HG03108 (cell line): ENCODE measurements at regions not wholly inside any gene's neighbourhood (a gene's known extent, or its start where the extent isn't known, plus 50 kb on each side); places are given as distances from the start of the nearest gene placed in this dataset.
"Not testable (repeated sequence)": the region's sequence is repeated elsewhere in the genome, so short reads cannot be mapped to it uniquely, and the experiment has no call there.

Experiments
- ATAC-seq: cut with Tn5 transposase; IDR thresholded peaks from one replicate; pipeline ENCODE4 v1.9.1; 2021; ENCODE audit warnings: moderate library complexity; ENCODE audit not compliant: unreplicated experiment

DNA sequence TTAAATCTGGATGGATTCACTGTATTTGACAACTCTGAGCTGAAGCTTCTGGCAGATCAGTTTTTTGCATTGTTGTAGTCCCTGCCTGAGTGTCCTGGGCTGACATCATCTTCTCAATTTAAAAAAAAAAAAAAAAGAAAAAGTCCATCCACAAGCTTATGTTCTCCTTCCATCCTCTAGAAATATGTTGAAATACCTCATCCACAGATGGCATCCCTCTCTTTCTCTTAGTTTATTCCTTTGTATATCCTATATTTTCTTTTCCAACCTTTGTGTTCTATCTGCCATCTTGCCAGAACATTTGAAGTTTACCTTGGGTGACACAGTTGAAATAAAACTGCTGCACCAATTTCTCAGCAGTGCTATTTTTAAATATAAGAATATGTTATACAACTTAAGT, 184.4 kb upstream of the PKN2 start:
- no peak for ATAC-seq

DNA sequence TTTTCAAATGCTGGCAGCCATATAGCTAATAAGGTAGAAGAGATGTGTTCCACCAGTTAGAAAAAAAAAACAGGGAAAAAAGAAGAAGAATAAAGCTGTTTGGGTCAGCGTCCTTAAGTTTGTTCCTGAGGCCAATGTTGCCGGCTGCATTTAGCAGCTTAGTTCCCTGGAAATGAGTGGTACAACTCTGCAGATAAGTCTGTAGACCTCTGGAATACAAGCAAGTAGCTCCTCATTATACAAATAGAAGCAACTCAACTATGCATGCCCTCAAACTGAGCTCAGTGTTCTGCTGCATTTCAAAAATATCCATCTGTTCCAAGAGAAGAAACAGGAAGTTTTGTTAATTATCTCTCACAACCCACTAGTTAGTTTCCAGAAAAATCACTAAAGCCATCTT, 181.2 kb upstream of the PKN2 start:
- ATAC-seq: no peak

DNA sequence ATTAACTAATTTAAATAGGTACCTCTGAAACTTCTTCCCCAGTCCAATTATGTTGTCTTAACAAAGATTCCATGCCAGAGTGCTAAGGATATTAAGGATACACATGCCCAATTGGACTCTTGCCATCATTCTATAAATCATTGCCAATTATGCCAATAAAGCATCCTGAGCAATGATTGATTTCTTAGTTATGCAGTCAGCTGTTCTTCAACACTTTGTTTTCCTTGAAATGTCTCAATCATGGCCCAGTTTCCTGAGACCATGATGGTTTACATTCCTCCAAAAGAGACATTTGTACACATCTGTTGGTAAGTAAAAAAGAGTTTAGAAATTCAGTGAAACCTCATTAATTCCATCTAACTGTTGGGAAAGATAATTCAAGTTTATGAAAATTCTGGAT, 180.4 kb upstream of the PKN2 start:
- no peak for ATAC-seq

DNA sequence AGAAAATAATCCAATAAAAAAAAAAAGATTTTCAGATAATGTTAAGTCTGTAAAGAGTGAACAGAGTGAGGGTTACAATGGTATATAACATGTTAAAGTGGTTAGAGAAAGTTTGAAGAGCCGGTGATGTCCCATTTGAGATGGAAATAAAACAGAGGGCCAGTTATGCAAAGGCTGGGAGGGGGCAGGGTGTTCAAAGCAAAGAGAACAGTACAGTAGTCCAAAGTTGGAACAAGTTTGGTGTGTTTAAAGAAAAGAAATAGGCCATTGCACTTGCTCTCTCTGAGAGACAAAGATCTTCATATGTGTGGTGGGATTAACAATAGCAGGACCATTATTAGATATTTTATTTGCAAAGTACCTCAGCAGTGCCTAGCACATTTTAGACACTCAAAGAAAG, 179.5 kb upstream of the PKN2 start:
- no peak for ATAC-seq

DNA sequence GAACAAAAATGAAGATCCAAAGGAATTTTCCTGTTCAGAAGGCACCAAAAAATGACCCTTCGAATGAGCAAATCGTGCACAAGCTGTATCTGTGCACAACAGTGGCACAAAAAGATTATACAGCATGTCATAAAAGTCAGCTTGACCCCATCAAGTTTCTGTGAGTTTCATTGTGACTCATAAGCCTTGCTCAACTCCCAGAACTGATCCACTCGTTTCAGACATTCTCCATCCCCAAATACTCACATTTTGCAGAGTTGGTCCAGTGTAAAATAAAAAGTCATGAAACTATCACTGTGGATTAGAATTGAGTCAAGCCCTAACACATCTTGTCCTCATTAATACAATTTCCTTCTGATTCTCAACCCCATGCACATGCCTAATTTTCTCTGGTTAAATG, 174.7 kb upstream of the PKN2 start:
- no peak for ATAC-seq

DNA sequence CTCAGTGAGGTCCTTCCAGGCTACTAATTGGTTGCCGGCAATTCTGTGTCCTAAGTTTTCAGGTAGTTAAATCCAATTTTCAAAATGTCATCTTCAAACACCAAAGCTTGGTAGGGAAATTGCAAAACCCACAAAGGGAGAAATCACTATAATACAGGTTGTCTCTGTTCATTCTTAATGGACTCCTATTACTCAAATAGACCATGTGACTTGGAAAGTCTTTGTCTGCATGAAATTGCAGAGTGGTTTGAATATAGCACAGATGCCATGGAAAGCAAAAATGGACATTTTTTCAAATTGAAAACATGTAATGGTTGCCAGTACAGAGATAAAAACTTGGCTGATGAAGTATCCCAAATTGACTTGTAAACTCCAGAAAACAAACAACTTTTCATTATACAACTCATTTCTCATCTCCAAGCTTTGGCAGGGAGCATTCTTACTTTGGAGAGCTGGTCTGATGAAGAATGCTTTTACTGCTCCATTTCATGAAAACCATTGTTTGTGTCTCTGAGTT, 169.5 kb upstream of the PKN2 start:
- no peak for ATAC-seq

DNA sequence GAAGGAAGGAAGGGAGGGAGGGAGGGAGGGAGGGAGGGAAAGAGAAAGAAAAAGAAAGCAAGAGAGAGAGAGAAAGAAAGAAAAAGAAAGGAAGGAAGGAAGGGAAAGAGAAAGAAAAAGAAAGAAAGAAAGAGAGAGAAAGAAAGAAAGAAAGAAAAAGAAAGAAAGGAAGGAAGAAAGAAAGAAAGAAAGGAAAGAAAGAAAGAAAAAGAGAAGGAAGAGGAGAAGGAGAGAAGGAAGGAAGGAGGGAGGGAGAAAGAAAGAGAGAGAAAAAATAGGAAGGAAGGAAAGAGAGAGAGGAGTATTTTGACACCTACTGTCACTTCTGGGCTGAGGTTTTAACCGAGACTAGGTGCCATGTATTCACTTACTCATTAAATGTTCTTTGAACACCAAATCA, 166.6 kb upstream of the PKN2 start:
- not testable (repeated sequence) for ATAC-seq

DNA sequence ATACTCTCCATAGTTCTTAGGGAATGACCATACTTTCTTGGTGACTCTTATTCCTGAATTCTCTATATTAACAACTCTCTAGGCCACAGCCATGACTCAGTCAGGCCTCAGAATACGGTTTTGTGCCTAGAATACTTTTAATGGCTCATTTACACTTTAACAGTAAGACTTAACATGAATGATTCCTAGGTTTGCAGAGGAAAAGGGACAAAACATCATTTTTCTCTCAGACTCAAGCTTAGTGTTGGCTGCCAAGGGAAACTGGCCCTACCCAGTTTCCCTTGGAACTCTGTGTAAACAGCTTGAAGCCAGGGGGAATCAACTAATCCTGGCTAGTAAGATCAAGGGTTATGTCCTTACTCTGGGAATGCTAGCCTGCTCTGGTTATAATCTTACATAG, 164.9 kb upstream of the PKN2 start:
- no peak for ATAC-seq

DNA sequence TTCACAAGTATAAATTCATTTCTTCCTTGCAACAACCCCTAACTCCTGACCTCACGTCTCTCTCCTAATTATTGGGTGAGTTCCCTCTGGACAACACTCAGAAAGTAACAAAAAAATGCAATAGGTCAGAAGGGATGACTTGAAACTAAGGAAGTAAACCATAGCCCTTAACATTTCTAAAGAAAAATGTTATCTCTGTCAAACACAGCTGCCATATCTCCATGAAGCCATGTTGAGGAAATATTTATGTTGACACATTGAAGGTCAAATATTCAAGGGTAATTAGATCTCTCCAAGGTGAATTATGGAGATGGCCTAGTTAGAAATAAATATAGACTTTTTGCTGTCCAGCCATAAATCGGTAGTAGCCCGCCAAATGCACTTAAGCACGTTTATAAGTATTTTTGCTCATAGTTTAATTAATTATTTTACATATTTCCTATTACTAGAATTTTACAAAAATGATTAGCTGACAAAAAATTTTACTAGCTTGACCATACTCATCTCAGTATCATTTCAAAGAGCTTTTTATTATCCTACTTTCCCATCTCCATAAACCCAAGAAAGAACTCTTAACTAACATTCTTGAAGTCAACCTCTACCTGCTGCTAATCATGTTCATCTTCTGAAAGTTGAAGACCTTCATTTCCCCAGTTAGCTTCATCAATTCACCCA, 160.1 kb upstream of the PKN2 start:
- no peak for ATAC-seq

DNA sequence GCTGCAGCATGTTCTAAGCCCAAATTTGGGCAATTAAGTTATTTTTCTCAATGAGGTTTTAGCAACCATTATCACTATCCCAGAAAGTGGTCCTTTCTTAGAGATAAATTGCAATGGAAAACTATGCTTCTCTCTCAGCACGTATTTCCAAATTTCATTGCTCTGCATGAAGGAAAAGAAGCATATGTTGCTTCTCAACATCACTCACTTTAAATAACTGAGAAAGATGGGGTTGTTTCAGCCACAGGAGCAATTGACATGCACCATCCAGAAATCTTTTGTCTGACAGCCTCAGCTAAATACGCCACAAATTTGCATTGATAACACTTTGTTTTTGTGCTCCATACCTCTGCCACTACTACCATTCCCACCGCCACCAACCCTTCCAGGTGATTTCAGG, 157.6 kb upstream of the PKN2 start:
- ATAC-seq: no peak

DNA sequence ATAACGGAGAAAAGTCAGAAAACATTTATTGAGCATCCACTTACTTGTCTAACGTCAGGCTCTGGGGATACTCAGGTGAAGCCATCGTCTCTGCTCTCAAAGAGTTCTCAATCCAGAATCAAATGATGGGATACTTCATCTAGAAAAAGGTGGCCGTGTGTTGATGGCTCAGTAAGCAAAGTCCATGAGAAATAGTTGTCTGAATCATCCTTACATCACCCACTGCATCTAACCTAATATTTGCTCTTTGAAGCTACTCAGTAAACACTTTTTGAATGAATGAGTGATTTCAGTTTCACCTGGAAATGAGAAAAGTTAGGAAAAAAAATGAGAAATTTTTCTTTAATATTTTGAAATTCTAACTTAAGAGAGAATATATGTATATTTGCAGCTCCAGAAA, 155.3 kb upstream of the PKN2 start:
- no peak for ATAC-seq

DNA sequence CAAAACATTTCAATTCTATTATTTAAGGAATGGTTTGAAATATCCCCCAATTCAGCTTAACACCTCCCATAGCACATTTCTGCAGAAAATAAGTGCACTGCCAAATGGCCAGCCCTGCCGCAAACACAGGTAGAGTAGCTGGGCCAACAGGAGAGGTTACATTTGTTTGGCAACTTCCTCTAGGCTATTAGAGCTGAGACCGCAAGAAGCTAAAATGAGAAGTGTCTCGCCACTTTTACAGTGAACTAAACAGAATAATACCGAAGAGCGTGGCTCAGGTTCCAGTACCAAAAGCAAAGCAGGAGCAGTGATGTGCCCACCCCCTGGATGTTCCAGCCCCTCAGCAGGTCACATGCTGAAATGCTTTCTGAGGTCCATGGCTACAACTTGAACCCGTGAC, 154.5 kb upstream of the PKN2 start:
- no peak for ATAC-seq

DNA sequence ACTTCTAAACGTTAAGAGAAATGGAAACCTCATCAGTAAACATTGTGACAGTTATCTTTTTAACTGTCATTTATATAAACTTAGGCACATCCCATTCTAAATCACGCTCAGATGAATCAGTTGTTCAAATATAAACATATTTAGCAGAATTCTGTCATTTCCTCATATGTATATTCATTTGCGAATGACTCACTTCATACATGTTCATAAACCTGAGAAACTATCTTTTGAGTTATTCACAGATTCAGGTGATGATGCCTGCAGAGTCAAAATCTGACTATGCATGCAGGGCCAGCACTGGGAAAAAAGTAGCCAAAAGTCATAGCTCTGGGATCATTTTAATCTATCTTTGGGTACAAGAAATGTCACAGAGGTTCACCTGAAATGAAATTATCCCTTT, 153.8 kb upstream of the PKN2 start:
- no peak for ATAC-seq

DNA sequence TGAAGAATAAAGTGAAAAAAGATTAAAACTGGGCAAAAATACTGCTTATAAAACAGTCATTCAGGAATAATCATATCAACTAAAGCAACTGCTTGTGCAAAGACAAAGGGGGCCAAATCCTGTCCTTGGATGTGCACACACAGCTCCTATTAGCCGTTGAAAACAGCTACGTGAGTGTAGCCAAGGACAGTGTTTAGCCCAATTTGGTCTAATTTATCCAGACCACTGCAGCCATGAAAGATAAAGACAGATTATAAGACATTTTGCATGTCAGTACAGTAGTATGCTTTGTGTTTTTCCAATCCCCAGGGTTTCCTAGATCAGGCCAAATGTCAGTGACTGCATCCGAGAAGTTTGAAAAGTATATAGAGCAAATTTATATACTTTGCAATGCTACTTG, 146.3 kb upstream of the PKN2 start:
- no peak for ATAC-seq

DNA sequence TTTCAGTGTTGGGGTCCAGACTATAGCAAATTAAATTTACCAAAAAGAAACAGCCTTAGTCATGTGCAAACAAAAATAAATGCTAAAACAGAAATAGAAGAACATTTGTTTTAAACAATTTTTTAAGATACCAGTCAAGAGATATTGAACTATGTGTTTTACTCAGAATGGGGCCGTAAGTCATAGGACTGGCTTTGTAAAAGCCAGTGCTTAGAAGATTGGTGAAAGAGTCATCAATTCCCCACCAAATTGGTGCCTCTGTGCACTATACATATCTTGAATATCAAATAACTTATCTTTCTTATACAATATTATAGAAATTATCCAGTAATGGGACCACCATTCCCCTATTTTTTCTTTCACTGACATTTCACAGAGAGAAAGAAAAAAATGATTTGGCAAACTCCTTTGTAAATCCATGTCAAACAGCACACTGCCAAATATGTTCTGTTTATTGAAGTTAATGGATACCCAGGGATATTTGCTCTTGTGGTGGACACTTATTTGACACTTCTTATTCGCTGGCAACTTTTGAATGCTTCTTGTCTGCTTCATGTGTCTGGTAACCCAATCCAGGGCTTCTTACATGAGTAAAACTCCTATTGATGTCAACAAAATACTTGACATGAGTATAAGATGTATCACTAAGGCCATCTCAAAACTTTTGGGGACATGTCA, 145.7 kb upstream of the PKN2 start:
- ATAC-seq: no peak

DNA sequence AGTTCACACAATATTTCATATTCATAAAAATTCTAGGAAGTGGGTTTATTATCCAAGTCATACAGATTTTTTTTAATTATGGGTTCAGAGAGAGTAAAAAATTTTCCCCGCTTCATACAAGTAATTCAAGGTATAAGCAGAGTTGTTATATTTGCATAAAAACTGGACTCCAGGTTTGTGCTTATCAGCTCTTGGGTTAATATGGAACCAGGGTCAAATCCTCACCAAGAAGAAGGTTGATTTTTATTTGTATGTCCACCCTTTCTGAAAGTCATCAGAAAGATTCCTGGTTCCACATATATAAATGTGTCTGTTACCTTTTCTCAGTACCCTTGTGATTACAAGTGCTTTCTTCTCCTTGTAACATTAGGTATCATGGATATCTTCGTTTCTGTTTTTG, 143.8 kb upstream of the PKN2 start:
- no peak for ATAC-seq

DNA sequence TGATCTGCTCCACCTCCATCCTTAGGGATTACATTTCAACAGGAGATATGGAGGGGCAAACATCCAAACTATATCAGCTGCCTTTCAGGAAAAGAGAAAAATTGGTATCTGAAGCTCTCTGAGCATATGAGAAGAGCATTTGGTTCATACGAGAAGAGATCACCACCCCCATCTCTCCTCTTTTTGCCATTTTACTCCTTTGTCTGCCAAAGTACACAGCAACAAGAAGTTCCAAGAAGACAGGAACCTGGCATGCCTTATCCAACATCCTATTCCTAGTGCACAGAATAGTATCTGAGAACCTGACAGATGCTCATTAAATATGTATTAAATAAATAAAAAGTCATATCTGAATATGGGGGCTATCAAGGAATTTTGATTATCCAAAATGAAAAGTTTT, 142.5 kb upstream of the PKN2 start:
- ATAC-seq: no peak

DNA sequence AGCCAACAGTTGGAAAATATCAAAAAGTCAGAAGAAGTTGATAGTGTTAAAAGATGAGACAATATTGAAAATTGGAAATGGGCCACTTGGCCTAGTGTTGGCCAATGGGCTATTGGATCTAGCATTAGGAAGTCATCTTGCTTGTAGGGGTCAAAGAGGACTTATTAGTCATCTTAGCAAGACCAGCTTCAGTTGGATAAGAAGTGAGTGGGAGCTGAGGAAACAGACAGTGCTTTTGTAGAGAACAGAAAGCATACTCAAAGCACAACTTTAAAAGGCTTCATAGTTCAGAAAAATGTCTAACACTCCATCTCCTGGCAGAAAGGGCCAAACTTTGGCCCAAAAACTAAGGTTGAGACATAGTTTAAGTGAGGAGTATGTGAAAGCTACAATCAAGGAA, 139.9 kb upstream of the PKN2 start:
- ATAC-seq: no peak

DNA sequence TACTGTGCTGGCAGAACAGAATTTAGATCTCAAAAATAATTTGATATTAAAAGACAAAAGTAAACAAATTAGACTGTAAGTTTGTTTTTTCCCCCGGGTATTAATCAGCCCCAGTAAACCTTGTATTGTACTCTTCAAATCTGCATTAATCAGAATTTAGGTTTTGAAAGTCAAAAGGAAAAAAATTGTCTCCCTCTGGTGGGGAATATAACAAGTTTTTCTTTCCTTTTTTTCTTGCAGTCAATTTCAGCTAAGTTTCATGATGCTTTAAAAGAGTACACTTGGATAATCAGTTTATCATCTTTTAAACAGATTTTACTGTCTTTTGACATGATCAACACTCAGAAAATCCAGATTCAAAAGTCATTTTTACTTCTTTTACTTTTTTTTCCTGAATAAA, 134.5 kb upstream of the PKN2 start:
- ATAC-seq: no peak

DNA sequence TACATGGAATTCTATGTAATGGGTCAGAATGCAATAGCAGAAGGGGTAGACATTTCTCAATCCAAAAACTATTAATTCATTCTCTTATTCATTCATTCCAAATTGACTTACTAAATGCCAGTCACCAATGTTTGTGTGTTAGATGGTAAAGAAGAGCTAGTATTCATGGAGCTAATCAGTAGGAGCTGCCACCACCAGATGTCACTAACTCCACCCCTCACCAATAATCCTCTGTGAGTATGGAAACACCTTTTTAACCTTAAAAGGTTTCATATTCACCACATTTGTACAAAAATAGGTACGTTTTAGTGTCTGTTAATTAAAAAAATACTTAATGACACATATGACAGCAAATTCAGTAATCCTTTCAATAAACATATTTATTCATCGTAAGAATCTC, 131.8 kb upstream of the PKN2 start:
- no peak for ATAC-seq

DNA sequence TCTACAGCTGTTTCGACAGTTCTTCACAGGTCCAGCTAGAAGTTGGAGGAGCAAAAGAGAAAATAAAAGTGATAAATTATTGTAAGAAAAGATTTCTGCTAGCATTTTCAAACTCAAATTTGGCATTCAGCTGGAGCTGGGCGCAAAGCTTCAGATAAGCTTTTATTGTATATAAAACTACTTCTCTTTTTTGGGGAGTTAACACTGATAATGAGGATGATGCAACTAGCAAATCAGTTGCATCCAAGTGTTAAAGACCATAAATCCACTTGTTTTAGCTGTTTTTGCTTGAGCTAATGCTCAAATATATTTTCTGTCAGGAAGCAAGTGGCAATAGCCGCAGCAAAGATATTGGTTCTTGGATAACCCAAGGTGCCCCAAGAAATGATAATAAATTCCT, 127.1 kb upstream of the PKN2 start:
- no peak for ATAC-seq

DNA sequence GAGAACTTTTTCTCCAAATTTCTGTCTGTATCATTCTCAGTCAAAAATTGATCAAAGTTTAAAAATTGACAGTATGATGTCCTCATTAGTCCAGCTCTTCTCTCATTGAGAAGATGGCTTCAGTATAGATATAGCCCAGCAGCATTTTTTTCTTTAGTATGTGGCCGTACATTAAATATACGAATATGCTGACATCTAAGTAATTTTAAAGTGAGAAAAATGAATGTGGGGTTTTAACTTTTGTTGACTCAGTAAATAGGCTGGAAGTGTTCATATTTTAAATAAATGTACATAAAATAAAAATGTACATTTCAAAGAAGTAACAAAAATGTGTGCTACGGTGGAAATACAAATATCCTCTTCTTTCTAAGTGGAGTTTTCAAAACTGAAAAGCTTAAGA, 123.5 kb upstream of the PKN2 start:
- ATAC-seq: no peak

DNA sequence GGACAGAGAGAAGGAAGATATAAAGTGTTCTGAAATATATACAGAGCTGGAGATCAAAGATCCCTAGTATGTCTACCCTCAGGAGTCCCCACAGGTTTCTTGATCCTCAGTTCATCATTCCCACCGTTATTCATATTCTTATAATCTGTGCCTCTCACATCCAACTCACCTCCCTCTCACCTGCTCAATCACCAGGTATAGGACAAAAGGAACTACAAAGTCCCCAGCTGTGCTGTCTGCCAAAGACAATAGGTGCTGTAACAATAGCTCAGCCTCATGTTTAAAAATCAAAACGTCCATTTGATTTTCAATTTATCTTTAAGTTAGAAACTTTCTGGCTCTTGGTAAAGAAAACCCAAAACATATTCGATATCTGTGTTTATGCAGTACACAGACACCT, 121.1 kb upstream of the PKN2 start:
- ATAC-seq: no peak
